GM12878 (cell line): ENCODE measurements at regions not wholly inside any gene's neighbourhood (a gene's known extent, or its start where the extent isn't known, plus 50 kb on each side); places are given as distances from the start of the nearest gene placed in this dataset.

Experiments
- ATAC-seq: fragments of 200-7000 bp; cut with Tn5 transposase; 3 replicates; pipeline ENCODE4 v1.9.1; 2020; ENCODE audit warnings: mild to moderate bottlenecking, moderate library complexity
- BruUV-seq: library from RNA; stranded (reverse); fragments of 400-500 nt; replicated peaks from 2 replicates; lab custom pipeline; 2021; lab: Mats Ljungman, UMichigan
- CTCF ChIA-PET: fragments of 300-600 bp; sonication (Branson Sonifier 250); formaldehyde crosslinking; extraction: SDS; loops from one replicate; lab custom pipeline; 2021; ENCODE audit warnings: inconsistent platforms; lab: Yijun Ruan, JAX
- POLR2A ChIA-PET: fragments of 350-600 bp; formaldehyde crosslinking; extraction: SDS; loops from one replicate; lab custom pipeline; 2021; ENCODE audit warnings: inconsistent platforms; lab: Charles Lee
- RAD21 ChIA-PET: fragments of 300-600 bp; sonication (Branson Sonifier 250); formaldehyde crosslinking; loops from one replicate; lab custom pipeline; 2023; ENCODE audit warnings: antibody characterized with exemption; ENCODE audit not compliant: unreplicated experiment; lab: Charles Lee
- SMC1A ChIA-PET: fragments of 300-600 bp; sonication (Branson Sonifier 250); formaldehyde crosslinking; loops from one replicate; lab custom pipeline; 2023; ENCODE audit not compliant: unreplicated experiment, uncharacterized antibody; lab: Charles Lee
- DNase-seq: peaks from one replicate; pipeline ENCODE4 v3.0.0-alpha.2; 2011; ENCODE audit warnings: low read depth, low spot score
- FAIRE-seq: peaks from 3 replicates; lab custom pipeline; 2011; peaks lifted over from hg19 to GRCh38; lab: Jason Lieb, UNC
- H2AFZ ChIP-seq: 2 replicates; pipeline ENCODE4 v1.6.0; 2011; ENCODE audit warnings: low read depth, low read length, control low read depth; ENCODE audit not compliant: control insufficient read depth
- H3K27ac ChIP-seq: 2 replicates; pipeline ENCODE4 v1.5.1; 2011; ENCODE audit warnings: control low read depth; ENCODE audit not compliant: control insufficient read depth, insufficient read depth
- H3K27me3 ChIP-seq, 2 experiments: replicated peaks in 1 of 2; 2 replicates each; pipeline versions ENCODE4 v1.6.0 to v1.6.1; 2011; ENCODE audit warnings: low read length in 1 of 2; ENCODE audit not compliant: control insufficient read depth in 2 of 2, insufficient read depth in 2 of 2
- H3K36me3 ChIP-seq, 2 experiments: 2 replicates each; pipeline ENCODE4 v1.5.1; 2011; ENCODE audit warnings: low read length in 1 of 2; ENCODE audit not compliant: control insufficient read depth in 2 of 2, insufficient read depth in 2 of 2
- H3K4me1 ChIP-seq: 2 replicates; pipeline ENCODE4 v1.6.1; 2011; ENCODE audit warnings: mild to moderate bottlenecking, low read length, moderate library complexity, mixed read lengths; ENCODE audit not compliant: control insufficient read depth, insufficient read depth
- H3K4me2 ChIP-seq: 2 replicates; pipeline ENCODE4 v1.6.0; 2011; ENCODE audit warnings: control low read depth; ENCODE audit not compliant: control insufficient read depth, insufficient read depth
- H3K4me3 ChIP-seq: fragments of 200-600 bp; sonication (generic); 2 replicates; pipeline ENCODE4 v1.5.1; 2016
- H3K79me2 ChIP-seq: 2 replicates; pipeline ENCODE4 v1.6.0; 2011; ENCODE audit warnings: low read length; ENCODE audit not compliant: control insufficient read depth, insufficient read depth
- H3K9ac ChIP-seq: 2 replicates; pipeline ENCODE4 v1.8.0; 2011; ENCODE audit warnings: low read length, control low read depth, mixed read lengths; ENCODE audit not compliant: control insufficient read depth, insufficient read depth
- H3K9me3 ChIP-seq: replicated peaks from 3 replicates; pipeline ENCODE4 v1.5.1; 2011; ENCODE audit warnings: mild to moderate bottlenecking, low read length; ENCODE audit not compliant: control insufficient read depth, insufficient read depth
- H4K20me1 ChIP-seq: 2 replicates; pipeline ENCODE4 v1.6.0; 2011; ENCODE audit not compliant: control insufficient read depth, insufficient read depth
- ATF7 ChIP-seq: fragments of 450-650 bp; IDR thresholded peaks from 2 replicates; pipeline ENCODE4 v1.6.1; 2016; ENCODE audit warnings: low read depth, mild to moderate bottlenecking
- CBFB ChIP-seq: IDR thresholded peaks from 2 replicates; pipeline ENCODE4 v1.6.1; 2016; ENCODE audit warnings: antibody characterized with exemption, low read depth
- CHD2 ChIP-seq: IDR thresholded peaks from 2 replicates; pipeline ENCODE4 v1.6.1; 2011; ENCODE audit warnings: low read depth, low read length, improper control_type of control experiment, borderline replicate concordance
- CHD4 ChIP-seq: fragments of 200-600 bp; sonication (generic); IDR thresholded peaks from 2 replicates; pipeline ENCODE4 v1.6.1; 2016; ENCODE audit warnings: mild to moderate bottlenecking
- GABPA ChIP-seq: IDR thresholded peaks from 2 replicates; pipeline ENCODE4 v1.6.1; 2014; ENCODE audit warnings: antibody characterized with exemption, low read depth, mild to moderate bottlenecking, inconsistent platforms
- HCFC1 ChIP-seq: fragments of 150-350 bp; IDR thresholded peaks from 2 replicates; pipeline ENCODE4 v1.6.1; 2014; ENCODE audit warnings: low read length
- KAT2A ChIP-seq: conservative IDR thresholded peaks from 2 replicates; pipeline ENCODE4 v1.6.1; 2011; ENCODE audit warnings: low read depth, low read length; ENCODE audit not compliant: control insufficient read depth
- MEF2A ChIP-seq: IDR thresholded peaks from 2 replicates; pipeline ENCODE4 v1.6.1; 2011; ENCODE audit warnings: low read depth, mild to moderate bottlenecking, low read length, moderate library complexity; ENCODE audit not compliant: insufficient read depth
- PML ChIP-seq: IDR thresholded peaks from 2 replicates; pipeline ENCODE4 v1.6.1; 2012; ENCODE audit warnings: low read length, inconsistent platforms
- POLR2AphosphoS2 ChIP-seq: IDR thresholded peaks from 2 replicates; pipeline ENCODE4 v1.6.1; 2011; ENCODE audit warnings: low read depth, mild to moderate bottlenecking, low read length, improper control_type of control experiment, moderate library complexity
- SREBF2 ChIP-seq: IDR thresholded peaks from 2 replicates; pipeline ENCODE4 v1.6.1; 2012; ENCODE audit warnings: mild to moderate bottlenecking, low read length
- STAT1 ChIP-seq: fragments of 450-650 bp; conservative IDR thresholded peaks from 2 replicates; pipeline ENCODE4 v1.6.1; 2014; ENCODE audit warnings: antibody characterized with exemption, mild to moderate bottlenecking
- SUPT20H ChIP-seq: IDR thresholded peaks from 2 replicates; pipeline ENCODE4 v1.6.1; 2011; ENCODE audit warnings: low read depth, mild to moderate bottlenecking, low read length, moderate library complexity, borderline replicate concordance; ENCODE audit not compliant: control insufficient read depth
- TCF12 ChIP-seq: IDR thresholded peaks from 2 replicates; pipeline ENCODE4 v1.6.1; 2011; ENCODE audit warnings: low read depth, mild to moderate bottlenecking, low read length
- WGBS: methylation state at CpG from one replicate; pipeline ENCODE4 v1.1.6; 2016; ENCODE audit warnings: low lambda C conversion rate; ENCODE audit not compliant: insufficient replicate concordance, insufficient coverage; ENCODE audit errors: missing lambda C conversion rate; 5-methylcytosine and 5-hydroxymethylcytosine counted together
- in situ Hi-C: fragments of 300-500 bp; cut with MboI; formaldehyde crosslinking; loops from 9 replicates; pipeline ENCODE4 v1.14.3; 2018; ENCODE audit warnings: mixed read lengths
- intact Hi-C: fragments of 100-400 bp; cut with micrococcal nuclease; formaldehyde crosslinking; loops from one replicate; pipeline ENCODE4 v1.14.2; 2022; ENCODE audit not compliant: unreplicated experiment
- TF ChIP-seq, protein P1 (sequence below): fragments of 450-650 bp; IDR thresholded peaks from 2 replicates; pipeline ENCODE4 v1.6.1; 2014; ENCODE audit warnings: mild to moderate bottlenecking

DNA sequence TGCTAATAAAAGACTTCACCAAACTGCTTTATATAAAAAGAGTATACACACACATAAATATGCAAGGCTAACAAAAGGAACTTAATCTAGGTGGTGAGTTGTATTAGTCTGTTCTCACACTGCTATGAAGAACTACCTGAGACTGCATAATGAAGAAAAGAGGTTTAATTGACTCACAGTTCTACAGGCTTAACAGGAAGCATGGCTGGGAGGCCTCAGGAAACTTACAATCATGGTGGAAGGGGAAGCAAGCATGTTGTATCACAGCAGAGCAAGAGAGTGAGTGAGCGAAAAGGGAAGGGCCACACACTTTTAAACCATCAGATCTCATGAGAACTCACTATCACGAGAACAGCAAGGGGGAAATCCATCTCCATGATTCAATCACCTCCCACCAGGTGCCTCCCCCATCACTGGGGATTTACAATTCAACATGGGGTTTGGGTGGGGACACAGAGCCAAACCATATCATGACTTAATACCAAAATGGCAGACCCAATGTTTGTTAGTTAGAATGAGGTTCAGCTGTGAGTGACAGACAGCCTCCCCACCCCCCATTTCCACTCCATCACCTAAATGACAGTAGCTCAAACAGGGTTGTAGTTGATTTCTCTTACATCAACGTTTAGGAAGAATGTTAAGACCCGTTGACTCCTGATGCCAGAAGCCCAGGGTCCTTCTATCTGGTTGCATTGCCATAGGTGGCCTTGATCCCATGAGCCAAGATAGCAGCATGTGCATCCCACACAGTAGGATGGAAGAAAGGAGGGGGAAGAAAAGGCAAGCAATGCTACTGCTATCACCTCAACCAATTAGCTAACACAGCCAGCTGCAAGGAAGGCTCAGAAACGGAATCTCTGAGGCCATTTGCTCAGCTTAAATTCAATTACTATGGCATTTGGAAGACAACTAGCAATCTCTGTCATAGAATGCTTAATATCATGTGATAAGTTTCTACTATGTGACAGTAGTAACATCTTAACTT is 77.0 kb downstream of the CCDC71L start (continued):
- TF ChIP-seq STAT1: no peak
- TF ChIP-seq, all 136 proteins: peak for 0

DNA sequence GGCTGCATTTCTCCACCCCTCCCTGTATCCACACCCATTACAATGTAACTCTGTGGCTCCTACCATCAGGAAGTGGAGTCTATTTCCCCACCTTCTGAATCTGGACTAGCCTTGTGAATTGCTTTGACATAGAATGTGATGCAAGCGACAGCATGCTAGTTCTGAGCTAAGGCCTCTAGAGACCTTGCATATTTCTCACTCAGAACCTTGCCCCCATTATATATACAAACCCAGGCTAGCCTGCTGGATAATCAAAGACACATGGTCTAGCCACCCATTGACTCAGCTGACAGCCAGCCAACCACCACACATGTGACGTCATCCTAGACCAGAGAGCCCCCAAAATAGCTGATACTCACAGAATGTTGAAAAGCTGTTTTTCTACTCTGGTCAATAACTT is 77.9 kb downstream of the CCDC71L start:
- Histone ChIP-seq H3K4me2 (no peak overlapping the region), H2AFZ (no peak overlapping the region), H3K27ac (no peak overlapping the region), H3K79me2 (no peaks in the 10 kb centered on the region), H3K9me3 (no peaks in the 10 kb centered on the region; the same call in 2 of the 3 replicates), H4K20me1 (no peaks in the 10 kb centered on the region), H3K27me3 (no peaks in the 10 kb centered on the region), H3K9ac (no peak overlapping the region), H3K4me1 (no peaks in the 10 kb centered on the region)
- ATAC-seq (no peak), DNase-seq (no peak), FAIRE-seq (no peak)
- in situ Hi-C loops: no loop called here
- 50% methylated on average over 2 of the region's 2 CpGs for WGBS
- ChIA-PET CTCF (no interaction called here), RAD21 (no interaction called here), POLR2A (no interaction called here), SMC1A (no interaction called here)
- intact Hi-C loops: no loop called here
- TF ChIP-seq SREBF2 (no peak), CHD4 (no peak), HCFC1 (no peak), TCF12 (no peak), MEF2A (no peak), SUPT20H (no peak), KAT2A (no peak), POLR2AphosphoS2 (no peak), PML (no peak), ATF7 (no peak), GABPA (no peak), CHD2 (no peak), CBFB (no peak)
- TF ChIP-seq, protein P1, sequence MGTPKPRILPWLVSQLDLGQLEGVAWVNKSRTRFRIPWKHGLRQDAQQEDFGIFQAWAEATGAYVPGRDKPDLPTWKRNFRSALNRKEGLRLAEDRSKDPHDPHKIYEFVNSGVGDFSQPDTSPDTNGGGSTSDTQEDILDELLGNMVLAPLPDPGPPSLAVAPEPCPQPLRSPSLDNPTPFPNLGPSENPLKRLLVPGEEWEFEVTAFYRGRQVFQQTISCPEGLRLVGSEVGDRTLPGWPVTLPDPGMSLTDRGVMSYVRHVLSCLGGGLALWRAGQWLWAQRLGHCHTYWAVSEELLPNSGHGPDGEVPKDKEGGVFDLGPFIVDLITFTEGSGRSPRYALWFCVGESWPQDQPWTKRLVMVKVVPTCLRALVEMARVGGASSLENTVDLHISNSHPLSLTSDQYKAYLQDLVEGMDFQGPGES: no peak
- TF ChIP-seq, all 136 proteins: peak for 0
- BruUV-seq: no TSS peak
- Histone ChIP-seq H3K36me3 (no peaks in the 10 kb centered on the region), H3K4me3 (no peak overlapping the region)
